ENCODE measurements at regions not wholly inside any gene's neighbourhood (a gene's known extent, or its start where the extent isn't known, plus 50 kb on each side); places are given as distances from the start of the nearest gene placed in this dataset.

DNA sequence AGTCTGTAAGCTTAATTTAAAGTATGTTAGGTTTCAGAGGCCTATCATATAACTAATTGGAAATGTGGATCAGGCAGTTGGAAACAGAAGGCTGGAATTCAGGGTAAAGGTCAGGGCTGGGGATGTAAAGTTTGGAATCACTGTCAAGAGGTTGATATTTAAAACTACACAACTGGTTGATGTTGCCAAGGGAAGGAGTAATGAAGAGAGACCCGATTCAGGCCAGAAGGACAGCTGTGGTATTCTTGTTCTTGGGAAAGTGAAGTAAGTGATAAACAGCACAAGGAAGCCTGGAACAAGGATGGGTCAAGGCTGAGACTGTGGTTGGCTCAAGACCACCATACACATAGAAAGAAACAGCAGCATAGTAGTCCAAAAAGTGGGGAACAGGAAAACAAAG is 654.2 kb downstream of the NTRK3 start:
- no peak for TF ChIP-seq POLR2AphosphoS5 (IDR thresholded peaks at IDR 0.05)
- TF ChIP-seq, protein P1, sequence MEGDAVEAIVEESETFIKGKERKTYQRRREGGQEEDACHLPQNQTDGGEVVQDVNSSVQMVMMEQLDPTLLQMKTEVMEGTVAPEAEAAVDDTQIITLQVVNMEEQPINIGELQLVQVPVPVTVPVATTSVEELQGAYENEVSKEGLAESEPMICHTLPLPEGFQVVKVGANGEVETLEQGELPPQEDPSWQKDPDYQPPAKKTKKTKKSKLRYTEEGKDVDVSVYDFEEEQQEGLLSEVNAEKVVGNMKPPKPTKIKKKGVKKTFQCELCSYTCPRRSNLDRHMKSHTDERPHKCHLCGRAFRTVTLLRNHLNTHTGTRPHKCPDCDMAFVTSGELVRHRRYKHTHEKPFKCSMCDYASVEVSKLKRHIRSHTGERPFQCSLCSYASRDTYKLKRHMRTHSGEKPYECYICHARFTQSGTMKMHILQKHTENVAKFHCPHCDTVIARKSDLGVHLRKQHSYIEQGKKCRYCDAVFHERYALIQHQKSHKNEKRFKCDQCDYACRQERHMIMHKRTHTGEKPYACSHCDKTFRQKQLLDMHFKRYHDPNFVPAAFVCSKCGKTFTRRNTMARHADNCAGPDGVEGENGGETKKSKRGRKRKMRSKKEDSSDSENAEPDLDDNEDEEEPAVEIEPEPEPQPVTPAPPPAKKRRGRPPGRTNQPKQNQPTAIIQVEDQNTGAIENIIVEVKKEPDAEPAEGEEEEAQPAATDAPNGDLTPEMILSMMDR (IDR thresholded peaks at IDR 0.05) = no peak

Measured in prostate gland (tissue), 2 donors.